NCI-H187 (cell line): ENCODE measurements at regions not wholly inside any gene's neighbourhood (a gene's known extent, or its start where the extent isn't known, plus 50 kb on each side); places are given as distances from the start of the nearest gene placed in this dataset.
A peak's percentile ranks its signal among the peaks of the same experiment; 100 is the strongest.

Experiments
- DNase-seq, 2 experiments: peaks; one replicate each; lab custom pipeline; 2025; lab: John Stamatoyannopoulos, UW

GRCh38 chr3:140816372-140817195, 125.1 kb upstream of the SLC25A36 start:
- no peak for DNase-seq

- DNase-seq: no peak
Observed at GRCh38 chr3:140821493-140821892, 120.1 kb upstream of the SLC25A36 start.

- DNase-seq: no peak
Observed at GRCh38 chr3:140822401-140823047, 119.1 kb upstream of the SLC25A36 start.

- no peak for DNase-seq
Observed at GRCh38 chr3:140823106-140823505, 118.5 kb upstream of the SLC25A36 start.

GRCh38 chr3:140827894-140828293, 113.7 kb upstream of the SLC25A36 start:
- DNase-seq: no peak

GRCh38 chr3:140828585-140828984, 113.1 kb upstream of the SLC25A36 start:
- no peak for DNase-seq

GRCh38 chr3:140829796-140830195, 111.8 kb upstream of the SLC25A36 start:
- no peak for DNase-seq

GRCh38 chr3:140830391-140830790, 111.2 kb upstream of the SLC25A36 start:
- DNase-seq: no peak

GRCh38 chr3:140832883-140833282, 108.8 kb upstream of the SLC25A36 start:
- DNase-seq: no peak

- DNase-seq: no peak
Observed at GRCh38 chr3:140834266-140835037, 107.2 kb upstream of the SLC25A36 start.

- no peak for DNase-seq
Observed at GRCh38 chr3:140842984-140843649, 98.5 kb upstream of the SLC25A36 start.

GRCh38 chr3:140843656-140844055, 98.0 kb upstream of the SLC25A36 start:
- DNase-seq: no peak

GRCh38 chr3:140844072-140844471, 97.6 kb upstream of the SLC25A36 start:
- DNase-seq: no peak

GRCh38 chr3:140845882-140846281, 95.8 kb upstream of the SLC25A36 start:
- DNase-seq: no peak

GRCh38 chr3:140848666-140849065, 93.0 kb upstream of the SLC25A36 start:
- DNase-seq: no peak

GRCh38 chr3:140850210-140850955, 91.3 kb upstream of the SLC25A36 start:
- DNase-seq: no peak

GRCh38 chr3:140854961-140855360, 86.7 kb upstream of the SLC25A36 start:
- DNase-seq: no peak

- DNase-seq: no peak
Observed at GRCh38 chr3:140856905-140857304, 84.7 kb upstream of the SLC25A36 start.

- no peak for DNase-seq
Observed at GRCh38 chr3:140857993-140858392, 83.6 kb upstream of the SLC25A36 start.

GRCh38 chr3:140859592-140860336, 81.9 kb upstream of the SLC25A36 start:
- peak; percentile 24 to 34 for DNase-seq

GRCh38 chr3:140863580-140864009, 78.0 kb upstream of the SLC25A36 start:
- DNase-seq: peak; percentile 10 to 42
